ENCODE measurements at regions not wholly inside any gene's neighbourhood (a gene's known extent, or its start where the extent isn't known, plus 50 kb on each side); places are given as distances from the start of the nearest gene placed in this dataset.

- Histone ChIP-seq H2BK15ac (ENCODE audit: low read length) (no peak overlapping the region), H3K36me3 (ENCODE audit: control insufficient read depth in 2 of 4, insufficient read depth in 4 of 4, low read length in 3 of 4) (no peaks in the 10 kb centered on the region), H3K4ac (replicated peaks; ENCODE audit: insufficient read length, low read depth, low read length) (no peak overlapping the region), H3K4me2 (ENCODE audit: insufficient read depth in 1 of 2, low read depth in 2 of 2, low read length in 2 of 2) (no peak overlapping the region), H3K18ac (ENCODE audit: extremely low read depth, low read length) (no peak overlapping the region), H3K23me2 (ENCODE audit: low read depth, low read length) (no peaks in the 10 kb centered on the region), H3K14ac (ENCODE audit: insufficient read length) (no peak overlapping the region), H2AK5ac (ENCODE audit: low read depth, low read length) (no peak overlapping the region), H3K79me2 (ENCODE audit: control insufficient read depth in 1 of 2, insufficient read depth in 2 of 2, low read length in 2 of 2) (no peaks in the 10 kb centered on the region), H4K20me1 (replicated peaks in 1 of 2; ENCODE audit: control insufficient read depth in 1 of 2, insufficient read depth in 2 of 2, low read length in 2 of 2) (no peaks in the 10 kb centered on the region), H3K9me3 (ENCODE audit: insufficient read depth in 2 of 2, low read depth in 1 of 2, low read length in 1 of 2) (no peaks in the 10 kb centered on the region), H3K4me1 (replicated peaks in 1 of 4; ENCODE audit: control insufficient read depth in 3 of 4, insufficient read depth in 4 of 4, low read length in 3 of 4) (peaks cover 2 to 5% (median 4%) of the 10 kb centered on the region in 4 experiments; a peak in 6 of 7 replicates), H3K27ac (ENCODE audit: low read depth, low read length) (no peak overlapping the region), H2AFZ (ENCODE audit: low read length) (no peak overlapping the region), H3K4me3 (ENCODE audit: extremely low read depth in 1 of 4, insufficient read depth in 2 of 4, low read depth in 3 of 4, low read length in 4 of 4) (no peak overlapping the region), H4K91ac (replicated peaks; ENCODE audit: insufficient read length, low read length) (no peak overlapping the region), H3K27me3 (replicated peaks in 1 of 4; ENCODE audit: control insufficient read depth in 3 of 4, extremely low read depth in 1 of 4, insufficient read depth in 3 of 4, low read length in 3 of 4) (peaks cover 0 to 2% (median 0%) of the 10 kb centered on the region in 4 experiments; a peak in 3 of 7 replicates), H2BK5ac (ENCODE audit: low read depth, low read length) (no peak overlapping the region), H2BK120ac (replicated peaks; ENCODE audit: low read depth, low read length) (no peak overlapping the region), H4K5ac (ENCODE audit: insufficient read length, low read depth, low read length) (no peak overlapping the region), H2BK12ac (ENCODE audit: low read depth, low read length) (no peak overlapping the region), H2BK20ac (ENCODE audit: low read length) (no peak overlapping the region), H3K9ac (replicated peaks in 1 of 4; ENCODE audit: extremely low read depth in 1 of 4, low read depth in 3 of 4, low read length in 3 of 4) (no peak overlapping the region), H3K79me1 (ENCODE audit: low read depth, low read length) (no peaks in the 10 kb centered on the region), H4K8ac (ENCODE audit: extremely low read depth, insufficient read depth, low read length) (no peak overlapping the region), H3K23ac (ENCODE audit: insufficient read length) (no peak overlapping the region), H3K56ac (replicated peaks; ENCODE audit: insufficient read length, low read depth, low read length) (no peak overlapping the region)
- ChIA-PET CTCF (ENCODE audit: partially characterized antibody) (interaction anchor here (1.2 kb wide), 1 partner anchor 125 kb away, joined by 4 read pairs; no protein-coding TSS in a partner anchor), POLR2A (ENCODE audit: partially characterized antibody) (no interaction called here)
- 80% methylated on average over 2 of the region's 2 CpGs; no CpG with 5 or more reads in 1 of the 2 experiments for WGBS, 2 experiments (ENCODE audit: extremely low coverage in 1 of 2, insufficient coverage in 1 of 2, insufficient read length in 1 of 2, insufficient replicate concordance in 2 of 2, low coverage in 1 of 2, low lambda C conversion rate in 2 of 2, missing lambda C conversion rate in 1 of 2)
- TF ChIP-seq USF2 (IDR thresholded peaks at IDR 0.05; ENCODE audit: low read length), result no peak
- TF ChIP-seq, protein P1, sequence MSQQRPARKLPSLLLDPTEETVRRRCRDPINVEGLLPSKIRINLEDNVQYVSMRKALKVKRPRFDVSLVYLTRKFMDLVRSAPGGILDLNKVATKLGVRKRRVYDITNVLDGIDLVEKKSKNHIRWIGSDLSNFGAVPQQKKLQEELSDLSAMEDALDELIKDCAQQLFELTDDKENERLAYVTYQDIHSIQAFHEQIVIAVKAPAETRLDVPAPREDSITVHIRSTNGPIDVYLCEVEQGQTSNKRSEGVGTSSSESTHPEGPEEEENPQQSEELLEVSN (IDR thresholded peaks at IDR 0.05), result peak; percentile 3; the same call in 1 of the 2 replicates
- FAIRE-seq, result no peak
- DNase-seq (ENCODE audit: low read depth in 1 of 2, low spot score in 2 of 2), result no peak
These were observed 204.7 kb upstream of the BLID start for GRCh38 chr11:122320671-122321070.

Measured in H1 (cell line).